ENCODE measurements at regions not wholly inside any gene's neighbourhood (a gene's known extent, or its start where the extent isn't known, plus 50 kb on each side); places are given as distances from the start of the nearest gene placed in this dataset.

DNA sequence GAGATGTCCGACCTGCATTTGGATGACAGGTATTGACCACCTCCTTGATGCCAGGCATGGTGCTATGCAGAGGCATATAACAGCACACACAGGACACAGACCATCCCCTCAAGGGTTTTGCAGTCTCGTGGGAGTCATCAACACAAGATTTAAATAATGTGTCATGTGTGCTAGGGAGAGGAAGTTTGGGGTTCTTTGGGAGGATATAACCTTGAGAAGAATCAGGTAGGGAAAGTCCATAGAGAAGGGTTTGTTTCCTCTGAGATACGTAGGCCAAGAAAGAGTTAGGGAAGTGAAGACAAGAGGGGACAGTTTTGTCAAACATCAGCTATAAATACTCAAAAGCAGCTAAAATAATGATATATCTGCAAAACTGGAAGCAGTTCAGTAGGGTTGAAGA is 215.9 kb upstream of the RBFOX1 start:
- ATAC-seq = no peak
- TF ChIP-seq, protein P1, sequence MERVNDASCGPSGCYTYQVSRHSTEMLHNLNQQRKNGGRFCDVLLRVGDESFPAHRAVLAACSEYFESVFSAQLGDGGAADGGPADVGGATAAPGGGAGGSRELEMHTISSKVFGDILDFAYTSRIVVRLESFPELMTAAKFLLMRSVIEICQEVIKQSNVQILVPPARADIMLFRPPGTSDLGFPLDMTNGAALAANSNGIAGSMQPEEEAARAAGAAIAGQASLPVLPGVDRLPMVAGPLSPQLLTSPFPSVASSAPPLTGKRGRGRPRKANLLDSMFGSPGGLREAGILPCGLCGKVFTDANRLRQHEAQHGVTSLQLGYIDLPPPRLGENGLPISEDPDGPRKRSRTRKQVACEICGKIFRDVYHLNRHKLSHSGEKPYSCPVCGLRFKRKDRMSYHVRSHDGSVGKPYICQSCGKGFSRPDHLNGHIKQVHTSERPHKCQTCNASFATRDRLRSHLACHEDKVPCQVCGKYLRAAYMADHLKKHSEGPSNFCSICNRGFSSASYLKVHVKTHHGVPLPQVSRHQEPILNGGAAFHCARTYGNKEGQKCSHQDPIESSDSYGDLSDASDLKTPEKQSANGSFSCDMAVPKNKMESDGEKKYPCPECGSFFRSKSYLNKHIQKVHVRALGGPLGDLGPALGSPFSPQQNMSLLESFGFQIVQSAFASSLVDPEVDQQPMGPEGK (CRISPR knock-in tag; IDR thresholded peaks at IDR 0.05; ENCODE audit: borderline replicate concordance) = no peak
- TF ChIP-seq, protein P2, sequence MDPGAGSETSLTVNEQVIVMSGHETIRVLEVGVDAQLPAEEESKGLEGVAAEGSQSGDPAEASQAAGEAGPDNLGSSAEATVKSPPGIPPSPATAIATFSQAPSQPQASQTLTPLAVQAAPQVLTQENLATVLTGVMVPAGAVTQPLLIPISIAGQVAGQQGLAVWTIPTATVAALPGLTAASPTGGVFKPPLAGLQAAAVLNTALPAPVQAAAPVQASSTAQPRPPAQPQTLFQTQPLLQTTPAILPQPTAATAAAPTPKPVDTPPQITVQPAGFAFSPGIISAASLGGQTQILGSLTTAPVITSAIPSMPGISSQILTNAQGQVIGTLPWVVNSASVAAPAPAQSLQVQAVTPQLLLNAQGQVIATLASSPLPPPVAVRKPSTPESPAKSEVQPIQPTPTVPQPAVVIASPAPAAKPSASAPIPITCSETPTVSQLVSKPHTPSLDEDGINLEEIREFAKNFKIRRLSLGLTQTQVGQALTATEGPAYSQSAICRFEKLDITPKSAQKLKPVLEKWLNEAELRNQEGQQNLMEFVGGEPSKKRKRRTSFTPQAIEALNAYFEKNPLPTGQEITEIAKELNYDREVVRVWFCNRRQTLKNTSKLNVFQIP (CRISPR knock-in tag; IDR thresholded peaks at IDR 0.05; ENCODE audit: borderline replicate concordance, low read depth) = no peak
- TF ChIP-seq ARNTL (CRISPR knock-in tag; IDR thresholded peaks at IDR 0.05; ENCODE audit: borderline replicate concordance, low read depth) (no peak), CSDC2 (CRISPR knock-in tag; IDR thresholded peaks at IDR 0.05) (no peak), TCF4 (CRISPR knock-in tag; IDR thresholded peaks at IDR 0.05; ENCODE audit: borderline replicate concordance) (no peak), ISL1 (CRISPR knock-in tag; IDR thresholded peaks at IDR 0.05) (no peak), ZNF565 (CRISPR knock-in tag; conservative IDR thresholded peaks at IDR 0.05; ENCODE audit: low read depth) (no peak), ZNF8 (CRISPR knock-in tag; IDR thresholded peaks at IDR 0.05) (no peak), OSR1 (CRISPR knock-in tag; IDR thresholded peaks at IDR 0.05) (no peak), TOX (CRISPR knock-in tag; IDR thresholded peaks at IDR 0.05; ENCODE audit: borderline replicate concordance) (no peak), RARB (CRISPR knock-in tag; IDR thresholded peaks at IDR 0.05) (no peak), ZC3H10 (CRISPR knock-in tag; IDR thresholded peaks at IDR 0.05) (no peak), ESRRG (CRISPR knock-in tag; IDR thresholded peaks at IDR 0.05) (no peak), BACH2 (CRISPR knock-in tag; IDR thresholded peaks at IDR 0.05; ENCODE audit: borderline replicate concordance) (no peak), ZNF70 (CRISPR knock-in tag; IDR thresholded peaks at IDR 0.05) (no peak), ZFP30 (CRISPR knock-in tag; IDR thresholded peaks at IDR 0.05) (no peak), SNAI2 (CRISPR knock-in tag; IDR thresholded peaks at IDR 0.05) (no peak), PPARA (CRISPR knock-in tag; IDR thresholded peaks at IDR 0.05; ENCODE audit: borderline replicate concordance) (no peak)
- TF ChIP-seq, protein P3, sequence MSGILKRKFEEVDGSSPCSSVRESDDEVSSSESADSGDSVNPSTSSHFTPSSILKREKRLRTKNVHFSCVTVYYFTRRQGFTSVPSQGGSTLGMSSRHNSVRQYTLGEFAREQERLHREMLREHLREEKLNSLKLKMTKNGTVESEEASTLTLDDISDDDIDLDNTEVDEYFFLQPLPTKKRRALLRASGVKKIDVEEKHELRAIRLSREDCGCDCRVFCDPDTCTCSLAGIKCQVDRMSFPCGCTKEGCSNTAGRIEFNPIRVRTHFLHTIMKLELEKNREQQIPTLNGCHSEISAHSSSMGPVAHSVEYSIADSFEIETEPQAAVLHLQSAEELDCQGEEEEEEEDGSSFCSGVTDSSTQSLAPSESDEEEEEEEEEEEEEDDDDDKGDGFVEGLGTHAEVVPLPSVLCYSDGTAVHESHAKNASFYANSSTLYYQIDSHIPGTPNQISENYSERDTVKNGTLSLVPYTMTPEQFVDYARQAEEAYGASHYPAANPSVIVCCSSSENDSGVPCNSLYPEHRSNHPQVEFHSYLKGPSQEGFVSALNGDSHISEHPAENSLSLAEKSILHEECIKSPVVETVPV (CRISPR knock-in tag; IDR thresholded peaks at IDR 0.05) = no peak
- TF ChIP-seq, protein P4, sequence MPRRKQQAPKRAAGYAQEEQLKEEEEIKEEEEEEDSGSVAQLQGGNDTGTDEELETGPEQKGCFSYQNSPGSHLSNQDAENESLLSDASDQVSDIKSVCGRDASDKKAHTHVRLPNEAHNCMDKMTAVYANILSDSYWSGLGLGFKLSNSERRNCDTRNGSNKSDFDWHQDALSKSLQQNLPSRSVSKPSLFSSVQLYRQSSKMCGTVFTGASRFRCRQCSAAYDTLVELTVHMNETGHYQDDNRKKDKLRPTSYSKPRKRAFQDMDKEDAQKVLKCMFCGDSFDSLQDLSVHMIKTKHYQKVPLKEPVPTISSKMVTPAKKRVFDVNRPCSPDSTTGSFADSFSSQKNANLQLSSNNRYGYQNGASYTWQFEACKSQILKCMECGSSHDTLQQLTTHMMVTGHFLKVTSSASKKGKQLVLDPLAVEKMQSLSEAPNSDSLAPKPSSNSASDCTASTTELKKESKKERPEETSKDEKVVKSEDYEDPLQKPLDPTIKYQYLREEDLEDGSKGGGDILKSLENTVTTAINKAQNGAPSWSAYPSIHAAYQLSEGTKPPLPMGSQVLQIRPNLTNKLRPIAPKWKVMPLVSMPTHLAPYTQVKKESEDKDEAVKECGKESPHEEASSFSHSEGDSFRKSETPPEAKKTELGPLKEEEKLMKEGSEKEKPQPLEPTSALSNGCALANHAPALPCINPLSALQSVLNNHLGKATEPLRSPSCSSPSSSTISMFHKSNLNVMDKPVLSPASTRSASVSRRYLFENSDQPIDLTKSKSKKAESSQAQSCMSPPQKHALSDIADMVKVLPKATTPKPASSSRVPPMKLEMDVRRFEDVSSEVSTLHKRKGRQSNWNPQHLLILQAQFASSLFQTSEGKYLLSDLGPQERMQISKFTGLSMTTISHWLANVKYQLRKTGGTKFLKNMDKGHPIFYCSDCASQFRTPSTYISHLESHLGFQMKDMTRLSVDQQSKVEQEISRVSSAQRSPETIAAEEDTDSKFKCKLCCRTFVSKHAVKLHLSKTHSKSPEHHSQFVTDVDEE (CRISPR knock-in tag; IDR thresholded peaks at IDR 0.05) = no peak

DNA sequence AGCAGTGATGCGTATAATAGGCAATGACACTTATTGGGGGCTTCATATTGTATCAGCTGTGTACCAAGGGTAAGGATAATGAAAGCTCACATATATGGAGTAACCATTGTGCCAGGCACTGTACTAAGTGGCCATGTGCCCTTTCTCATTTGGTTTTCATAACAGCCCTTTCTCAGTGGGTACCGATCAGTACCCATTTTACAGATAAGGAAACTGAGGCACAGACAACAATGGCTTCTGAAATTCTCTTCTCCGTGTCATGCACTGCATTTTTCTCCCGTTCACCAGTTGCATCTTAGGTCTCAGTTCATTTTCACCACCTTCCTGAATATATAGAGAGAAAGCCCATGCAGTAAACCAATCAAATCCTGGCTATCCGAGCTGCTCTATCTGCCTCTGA is 216.7 kb upstream of the RBFOX1 start:
- no peak for ATAC-seq
- TF ChIP-seq ARNTL (CRISPR knock-in tag; IDR thresholded peaks at IDR 0.05; ENCODE audit: borderline replicate concordance, low read depth) (no peak), ZNF565 (CRISPR knock-in tag; conservative IDR thresholded peaks at IDR 0.05; ENCODE audit: low read depth) (no peak), OSR1 (CRISPR knock-in tag; IDR thresholded peaks at IDR 0.05) (no peak), ZFP30 (CRISPR knock-in tag; IDR thresholded peaks at IDR 0.05) (no peak), ESRRG (CRISPR knock-in tag; IDR thresholded peaks at IDR 0.05) (no peak), BACH2 (CRISPR knock-in tag; IDR thresholded peaks at IDR 0.05; ENCODE audit: borderline replicate concordance) (no peak), SNAI2 (CRISPR knock-in tag; IDR thresholded peaks at IDR 0.05) (no peak), TCF4 (CRISPR knock-in tag; IDR thresholded peaks at IDR 0.05; ENCODE audit: borderline replicate concordance) (no peak), ZFP3 (CRISPR knock-in tag; IDR thresholded peaks at IDR 0.05) (no peak), ZNF70 (CRISPR knock-in tag; IDR thresholded peaks at IDR 0.05) (no peak), PPARA (CRISPR knock-in tag; IDR thresholded peaks at IDR 0.05; ENCODE audit: borderline replicate concordance) (no peak), ISL1 (CRISPR knock-in tag; IDR thresholded peaks at IDR 0.05) (no peak)
- TF ChIP-seq, protein P3 (CRISPR knock-in tag; IDR thresholded peaks at IDR 0.05) = no peak
- TF ChIP-seq, protein P1 (CRISPR knock-in tag; IDR thresholded peaks at IDR 0.05; ENCODE audit: borderline replicate concordance) = no peak
- TF ChIP-seq, protein P5, sequence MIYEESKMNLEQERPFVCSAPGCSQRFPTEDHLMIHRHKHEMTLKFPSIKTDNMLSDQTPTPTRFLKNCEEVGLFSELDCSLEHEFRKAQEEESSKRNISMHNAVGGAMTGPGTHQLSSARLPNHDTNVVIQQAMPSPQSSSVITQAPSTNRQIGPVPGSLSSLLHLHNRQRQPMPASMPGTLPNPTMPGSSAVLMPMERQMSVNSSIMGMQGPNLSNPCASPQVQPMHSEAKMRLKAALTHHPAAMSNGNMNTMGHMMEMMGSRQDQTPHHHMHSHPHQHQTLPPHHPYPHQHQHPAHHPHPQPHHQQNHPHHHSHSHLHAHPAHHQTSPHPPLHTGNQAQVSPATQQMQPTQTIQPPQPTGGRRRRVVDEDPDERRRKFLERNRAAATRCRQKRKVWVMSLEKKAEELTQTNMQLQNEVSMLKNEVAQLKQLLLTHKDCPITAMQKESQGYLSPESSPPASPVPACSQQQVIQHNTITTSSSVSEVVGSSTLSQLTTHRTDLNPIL (CRISPR knock-in tag; IDR thresholded peaks at IDR 0.05; ENCODE audit: low read depth) = no peak
- TF ChIP-seq, protein P2 (CRISPR knock-in tag; IDR thresholded peaks at IDR 0.05; ENCODE audit: borderline replicate concordance, low read depth) = no peak

Data from SK-N-SH treated with all-trans-retinoic acid at 6 μM for 48 hours (cell line).